Epidermal melanocyte (primary cell): ENCODE measurements at regions not wholly inside any gene's neighbourhood (a gene's known extent, or its start where the extent isn't known, plus 50 kb on each side); places are given as distances from the start of the nearest gene placed in this dataset.

Experiments used
- DNase-seq: peaks from one replicate; pipeline ENCODE4 v3.0.0; 2011; ENCODE audit warnings: low spot score; ENCODE audit not compliant: insufficient read length

DNA sequence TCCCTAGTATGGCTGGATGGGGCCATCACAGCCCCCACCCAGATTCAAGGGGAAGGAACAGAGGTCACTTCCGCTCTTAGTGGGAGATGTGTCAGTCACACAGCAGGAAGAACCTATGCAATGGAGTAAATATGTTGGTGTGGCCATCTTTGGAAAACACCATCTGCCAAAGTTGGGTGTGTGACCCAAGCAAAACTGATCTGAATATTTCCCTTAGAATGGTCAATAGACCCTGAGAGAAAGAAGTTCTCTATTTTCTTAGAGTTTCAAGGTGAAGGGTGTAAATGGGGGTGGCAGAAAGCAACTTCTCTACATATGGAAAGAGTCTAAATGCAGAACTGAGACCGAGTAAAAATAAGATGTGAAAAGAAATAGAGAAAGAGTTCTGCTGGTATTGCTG, 212.7 kb downstream of the ESM1 start:
- no peak for DNase-seq

DNA sequence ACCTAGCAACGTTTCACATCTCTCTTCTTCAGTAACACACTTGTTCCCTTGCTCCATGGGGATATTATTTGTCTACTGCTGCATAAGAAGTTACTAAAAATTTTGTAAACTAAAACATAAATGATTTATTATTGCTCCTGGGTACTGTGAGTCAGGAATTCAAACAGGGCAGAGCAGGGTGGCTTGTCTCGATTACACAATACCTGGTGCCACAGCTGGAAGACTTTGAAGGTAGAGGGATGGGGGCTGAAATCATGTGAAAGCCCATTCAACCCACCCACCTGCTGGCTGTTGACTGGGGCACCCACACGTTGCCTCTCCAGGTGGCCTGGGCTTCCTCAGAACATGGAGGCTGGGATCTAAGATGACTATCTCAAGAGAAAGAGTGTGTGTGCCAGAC, 213.2 kb downstream of the ESM1 start:
- DNase-seq: no peak

DNA sequence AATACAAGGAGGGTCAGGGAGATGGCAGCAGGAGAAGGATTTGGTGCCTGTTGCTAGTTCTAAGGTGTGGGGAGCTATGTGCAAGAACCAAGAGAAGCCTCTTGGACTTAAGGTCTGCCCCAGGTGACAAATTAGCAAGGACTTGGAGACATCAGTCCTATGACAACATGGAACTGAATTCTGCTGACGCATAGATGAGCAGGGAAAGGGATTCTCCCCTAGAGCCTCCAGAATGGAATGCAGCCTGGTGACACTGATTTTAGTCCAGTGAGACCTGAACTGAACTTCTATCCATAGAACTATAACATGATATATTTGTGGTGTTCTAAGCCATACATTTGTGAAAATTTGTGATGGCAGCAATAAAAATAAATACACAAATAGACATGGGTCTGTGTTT, 215.6 kb downstream of the ESM1 start:
- DNase-seq: no peak

GRCh38 chr5:54769072-54769471, 216.3 kb downstream of the ESM1 start:
- no peak for DNase-seq

DNA sequence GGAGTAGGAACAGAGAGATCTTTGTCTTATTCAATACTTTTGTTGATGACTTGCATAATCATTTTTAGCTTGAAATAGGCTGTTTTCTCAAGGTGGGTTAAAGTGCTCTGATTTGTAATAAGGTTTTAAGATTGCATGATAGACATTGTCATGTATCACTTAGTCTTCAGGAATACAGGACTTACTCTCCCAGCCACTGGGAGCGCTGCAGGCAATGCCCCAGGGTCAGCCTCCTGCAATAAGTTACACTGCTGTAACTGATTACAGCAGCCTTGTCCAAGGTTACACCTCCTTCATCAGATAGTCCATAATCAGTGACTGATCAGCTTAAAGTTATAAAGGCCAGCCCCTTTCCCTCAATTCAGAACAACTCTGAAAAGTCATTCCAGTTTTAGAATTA, 218.6 kb downstream of the ESM1 start:
- DNase-seq: no peak

DNA sequence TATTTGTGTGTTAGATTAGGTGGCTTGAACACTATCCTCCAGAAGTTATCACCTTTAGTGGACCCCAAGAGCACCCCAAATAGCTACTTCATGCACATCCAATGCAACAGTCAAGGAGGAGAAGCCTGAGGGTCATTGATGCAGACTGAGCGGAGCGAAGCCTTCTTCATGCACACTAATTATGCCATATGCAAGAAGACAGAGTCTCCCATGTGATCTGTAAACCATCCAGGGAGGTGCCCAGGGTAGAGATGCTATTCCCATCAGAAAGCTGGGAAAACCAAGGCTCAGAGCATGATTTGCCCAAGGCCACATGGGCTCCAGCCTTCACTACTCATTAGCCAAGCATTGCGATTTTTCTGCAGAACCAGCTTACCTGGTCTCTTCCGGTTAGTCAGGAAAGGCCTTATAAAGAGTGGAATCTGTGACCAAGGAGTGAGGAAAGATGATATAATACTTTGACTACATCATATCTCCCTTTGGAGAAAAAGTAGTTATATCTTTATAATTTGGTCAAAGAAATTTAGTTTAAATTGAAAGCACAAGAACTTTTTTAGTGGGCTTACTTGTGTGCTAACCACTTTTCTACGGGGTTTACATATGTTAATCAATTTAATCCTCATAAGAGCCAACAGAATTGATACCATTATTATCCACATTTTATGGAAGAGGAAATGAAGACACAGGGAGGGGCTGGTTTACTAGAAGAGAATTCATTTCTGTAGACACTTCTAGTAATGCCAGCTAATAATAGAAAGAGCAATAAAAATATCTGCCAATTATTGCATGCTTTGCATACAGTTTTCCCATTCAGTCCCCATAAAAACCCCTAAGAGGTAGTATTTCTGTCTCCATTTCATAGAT, 220.0 kb downstream of the ESM1 start:
- no peak for DNase-seq

DNA sequence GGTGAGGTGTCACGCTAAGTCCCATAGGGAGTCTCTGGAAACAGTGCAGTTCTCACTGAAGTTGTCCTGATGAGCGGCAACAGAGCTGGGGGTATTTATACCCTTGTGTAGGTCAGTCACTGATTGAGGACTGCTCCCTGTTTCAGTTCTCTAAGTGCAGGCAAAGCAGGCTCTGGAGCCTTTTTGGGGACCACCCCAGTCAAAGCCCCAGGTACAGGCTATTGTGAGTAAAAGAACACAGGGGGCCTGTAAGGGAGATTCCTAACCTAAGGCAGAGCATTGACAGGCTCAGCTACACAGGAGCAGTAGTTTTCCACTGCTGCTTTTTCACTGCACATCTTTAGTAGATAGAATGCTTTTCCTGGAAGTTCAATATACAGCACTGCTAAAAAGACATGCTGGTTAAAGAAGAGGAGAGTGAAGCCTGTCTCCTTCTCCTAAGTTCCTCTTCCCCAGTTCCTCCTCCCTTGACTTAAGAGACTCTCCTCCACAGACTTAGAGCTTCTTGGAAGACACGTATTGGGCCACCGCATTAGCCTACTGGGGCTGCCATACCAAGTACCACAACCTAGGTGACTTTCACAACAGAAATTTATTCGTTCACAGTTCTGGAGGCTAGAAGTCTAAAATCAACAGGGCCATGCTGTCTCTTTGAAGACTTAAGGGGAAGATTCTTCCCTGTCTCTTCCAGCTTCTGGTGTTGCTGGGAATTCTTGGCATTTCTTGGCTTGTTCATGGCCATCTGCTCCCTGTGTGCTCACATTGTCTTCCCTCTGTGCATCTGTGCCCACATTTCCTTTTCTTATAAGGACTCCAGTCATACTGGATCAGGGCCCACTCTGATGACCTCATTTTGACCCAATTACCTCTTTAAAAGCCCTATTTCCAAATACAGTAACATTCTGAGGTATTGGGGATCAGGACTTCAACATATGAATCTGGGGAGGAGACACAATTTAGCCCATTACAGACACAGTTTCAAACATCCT, 221.0 kb downstream of the ESM1 start:
- DNase-seq: no peak

- no peak for DNase-seq
Measured at GRCh38 chr5:54761213-54761701, 224.1 kb downstream of the ESM1 start.

GRCh38 chr5:54760182-54760935, 225.0 kb downstream of the ESM1 start:
- DNase-seq: no peak

GRCh38 chr5:54758038-54758437, 227.4 kb downstream of the ESM1 start:
- no peak for DNase-seq

GRCh38 chr5:54757541-54757940, 227.9 kb downstream of the ESM1 start:
- no peak for DNase-seq

GRCh38 chr5:54756796-54757402, 228.5 kb downstream of the ESM1 start:
- DNase-seq: no peak

GRCh38 chr5:54756301-54756700, 229.1 kb downstream of the ESM1 start:
- DNase-seq: no peak

DNA sequence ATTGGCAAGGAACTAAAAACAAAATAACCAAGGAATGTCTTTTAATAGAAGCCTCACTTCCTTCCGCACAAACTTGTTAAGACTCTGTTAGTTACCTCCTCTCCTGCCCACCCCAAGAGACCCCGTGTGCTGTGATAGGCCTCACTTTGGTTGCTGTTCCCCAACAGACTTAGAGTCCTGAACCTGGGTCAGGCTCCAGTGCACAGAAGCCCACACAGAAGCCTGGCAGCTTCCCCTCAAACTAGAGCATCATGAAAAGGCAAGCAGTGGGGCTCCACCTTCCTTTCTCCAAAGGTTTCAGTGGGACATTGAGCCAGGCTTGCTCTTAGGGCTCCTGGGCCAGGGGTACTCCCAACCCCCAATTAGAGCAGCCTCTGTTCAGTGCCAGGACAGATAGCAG, 230.5 kb downstream of the ESM1 start:
- no peak for DNase-seq

GRCh38 chr5:54754420-54754819, 231.0 kb downstream of the ESM1 start:
- DNase-seq: no peak

GRCh38 chr5:54753753-54754152, 231.6 kb downstream of the ESM1 start:
- DNase-seq: no peak

GRCh38 chr5:54753034-54753433, 232.4 kb downstream of the ESM1 start:
- no peak for DNase-seq

DNA sequence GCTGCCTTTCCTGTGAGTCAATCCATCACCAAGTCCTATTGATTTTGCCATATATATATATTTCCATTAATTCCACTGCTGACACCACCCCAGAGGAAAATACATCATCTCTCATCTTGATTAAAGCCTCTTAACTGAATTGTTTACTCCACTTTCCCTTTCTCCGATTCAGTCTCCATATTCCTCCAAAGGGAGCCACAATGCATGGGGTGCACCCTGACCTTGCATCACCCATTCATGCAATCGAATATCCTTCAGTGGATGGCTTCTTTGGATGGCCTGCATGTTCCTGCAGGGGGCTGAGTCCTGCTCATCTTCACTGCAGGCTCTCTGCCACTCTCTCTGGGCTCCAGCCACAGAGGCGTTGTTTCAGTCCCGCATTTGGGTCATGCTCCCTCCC, 231.0 kb downstream of the SNX18 start:
- no peak for DNase-seq

DNA sequence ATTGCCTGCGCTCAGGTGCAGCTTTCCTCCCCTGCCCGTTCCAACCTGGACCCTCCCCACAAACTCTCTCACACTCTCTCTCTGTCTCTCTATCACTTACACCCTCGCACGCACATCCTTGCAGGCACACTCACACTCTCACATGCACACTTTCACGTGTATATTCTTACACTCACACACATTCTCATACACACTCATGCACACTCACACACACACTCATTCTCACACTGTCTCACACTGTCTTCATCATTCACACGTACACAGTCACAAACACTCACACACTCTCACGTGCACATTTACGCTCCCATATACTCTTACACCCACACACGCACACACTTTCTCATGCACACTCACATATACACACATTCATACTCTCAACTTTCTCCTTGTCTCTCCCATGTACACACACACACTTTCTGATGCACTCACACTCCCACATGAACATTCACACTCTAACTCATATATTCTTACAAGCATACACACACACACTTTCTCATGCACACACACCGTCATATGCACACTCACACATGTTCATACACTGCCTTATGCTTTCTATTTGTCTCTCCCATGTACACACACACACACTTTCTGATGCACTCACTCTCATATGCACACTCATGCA, 229.3 kb downstream of the SNX18 start:
- DNase-seq: no peak

GRCh38 chr5:54746346-54746745, 228.8 kb downstream of the SNX18 start:
- DNase-seq: no peak

DNA sequence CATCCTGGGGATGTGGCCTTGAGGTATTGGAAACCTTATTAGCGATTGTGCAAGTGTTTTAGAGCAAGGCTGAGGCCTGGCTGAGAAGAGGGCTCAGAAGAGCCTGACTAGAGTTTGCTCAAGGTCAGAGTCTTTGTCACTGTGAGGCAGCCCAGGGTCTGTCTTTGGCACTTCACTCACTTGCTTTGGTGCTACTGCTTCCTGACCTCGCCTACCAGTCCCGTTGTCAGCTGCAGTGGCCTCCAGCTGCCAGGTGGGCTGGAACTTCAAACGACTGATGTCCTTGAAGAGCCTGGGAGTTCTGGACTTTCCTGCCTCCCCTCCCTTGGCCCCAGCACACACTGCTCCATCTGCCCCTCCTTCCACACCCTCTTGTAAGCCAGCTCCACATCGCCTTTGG, 228.0 kb downstream of the SNX18 start:
- no peak for DNase-seq
